GM18505 (cell line): ENCODE measurements at regions not wholly inside any gene's neighbourhood (a gene's known extent, or its start where the extent isn't known, plus 50 kb on each side); places are given as distances from the start of the nearest gene placed in this dataset.

ENCODE experiments used
- ATAC-seq: cut with Tn5 transposase; IDR thresholded peaks from one replicate; pipeline ENCODE4 v1.9.1; 2021; ENCODE audit not compliant: unreplicated experiment
- POLR2A ChIP-seq: IDR thresholded peaks from 4 replicates; pipeline ENCODE4 v1.6.1; 2011; ENCODE audit warnings: borderline replicate concordance; ENCODE audit not compliant: insufficient read depth, insufficient read length; ENCODE audit errors: extremely low read depth

GRCh38 chr14:40115583-40115982, 683.4 kb upstream of the FBXO33 start:
- no peak for ATAC-seq
- no peak for TF ChIP-seq POLR2A

DNA sequence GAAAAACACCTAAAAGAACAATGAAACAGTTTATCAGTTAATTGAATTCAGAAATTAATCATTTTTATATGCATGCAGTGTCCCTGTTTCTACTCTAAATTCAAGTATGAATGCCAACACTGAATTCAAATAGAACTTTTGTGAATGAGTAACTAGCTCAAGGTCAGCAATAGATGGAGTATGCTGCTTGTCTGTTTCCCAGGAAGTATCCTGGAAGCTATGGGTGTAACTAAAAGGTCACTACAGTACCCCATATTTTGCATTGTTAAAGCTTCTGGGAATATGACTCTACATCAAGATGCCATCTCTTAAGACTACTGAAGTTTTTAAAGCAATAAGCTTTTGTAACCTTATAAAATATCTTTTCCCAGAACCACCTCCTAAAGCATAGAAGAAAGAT, 681.4 kb upstream of the FBXO33 start:
- ATAC-seq: no peak

DNA sequence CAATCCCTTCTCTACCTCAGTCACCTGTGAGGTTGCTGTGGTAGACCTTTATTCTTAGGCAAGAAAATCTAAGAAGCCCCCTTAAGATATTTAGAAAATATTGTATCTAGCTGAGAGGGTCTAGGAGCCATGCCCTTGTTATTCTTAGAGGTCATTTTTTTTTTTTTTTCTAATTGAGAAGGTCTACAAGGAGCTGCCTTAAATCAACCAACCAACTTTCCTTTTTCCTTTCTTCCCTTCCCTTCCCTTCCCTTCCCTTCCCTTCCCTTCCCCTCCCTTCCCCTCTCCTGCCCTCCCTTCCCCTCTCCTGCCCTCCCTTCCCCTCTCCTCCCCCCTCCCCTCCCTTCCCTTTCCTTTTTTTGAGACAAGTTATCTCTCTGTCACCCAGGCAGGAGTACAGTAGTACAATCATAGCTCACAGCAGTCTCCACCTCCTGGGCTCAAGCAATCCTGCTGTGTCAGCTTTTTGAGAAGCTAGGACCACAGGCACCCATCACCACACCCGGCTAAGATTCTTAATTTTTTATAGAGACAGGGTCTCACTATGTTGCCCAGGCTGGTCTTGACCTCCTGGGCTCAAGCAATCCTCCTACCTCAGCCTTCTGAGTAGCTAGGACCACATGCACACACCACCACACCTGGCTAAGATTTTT, 668.4 kb upstream of the FBXO33 start:
- TF ChIP-seq POLR2A: no peak
- no peak for ATAC-seq

More for the DNA sequence above, 681.4 kb upstream of the FBXO33 start:
- TF ChIP-seq POLR2A: no peak

DNA sequence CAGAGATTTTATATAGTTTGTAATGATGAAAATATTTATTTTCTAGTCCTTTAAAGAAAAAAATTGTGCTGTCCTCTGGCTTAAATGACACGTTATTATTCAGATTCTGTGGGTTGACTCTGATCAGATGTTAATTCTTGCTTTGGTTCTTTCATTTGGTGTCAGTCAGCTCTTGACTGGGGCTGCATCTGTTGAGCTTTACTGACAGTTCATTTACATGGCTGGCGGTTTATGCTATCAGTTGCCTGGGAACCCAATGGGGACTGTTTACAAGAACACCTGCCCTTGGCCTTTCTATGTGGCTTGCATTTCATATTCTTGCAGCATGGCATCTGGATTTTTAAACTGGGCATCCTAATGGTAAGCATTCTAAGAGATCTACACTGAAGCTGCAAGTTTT, 667.1 kb upstream of the FBXO33 start:
- TF ChIP-seq POLR2A: no peak
- no peak for ATAC-seq

DNA sequence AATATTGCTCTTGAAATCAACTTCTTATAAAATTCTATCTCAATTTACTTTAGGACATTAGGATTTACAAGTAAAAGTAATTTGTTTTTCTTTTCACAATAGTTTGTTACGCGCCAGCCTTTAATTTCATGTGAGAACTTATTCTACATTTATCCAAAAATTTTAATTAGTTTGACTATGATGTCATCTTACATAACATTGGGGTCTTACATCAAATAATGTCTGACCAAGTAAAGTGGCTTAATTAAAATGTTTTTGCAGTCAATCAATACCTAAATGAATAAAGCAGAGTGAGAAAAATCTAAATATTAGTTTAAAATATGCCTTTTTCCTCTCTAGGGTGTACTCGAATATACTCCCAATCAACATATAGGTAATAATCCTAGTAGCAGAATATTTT, 666.2 kb upstream of the FBXO33 start:
- ATAC-seq: no peak

GRCh38 chr14:40096968-40097367, 664.7 kb upstream of the FBXO33 start:
- ATAC-seq: no peak
- no peak for TF ChIP-seq POLR2A

More for the DNA sequence above, 666.2 kb upstream of the FBXO33 start:
- no peak for TF ChIP-seq POLR2A

GRCh38 chr14:40093800-40094199, 661.6 kb upstream of the FBXO33 start:
- no peak for TF ChIP-seq POLR2A
- ATAC-seq: no peak

DNA sequence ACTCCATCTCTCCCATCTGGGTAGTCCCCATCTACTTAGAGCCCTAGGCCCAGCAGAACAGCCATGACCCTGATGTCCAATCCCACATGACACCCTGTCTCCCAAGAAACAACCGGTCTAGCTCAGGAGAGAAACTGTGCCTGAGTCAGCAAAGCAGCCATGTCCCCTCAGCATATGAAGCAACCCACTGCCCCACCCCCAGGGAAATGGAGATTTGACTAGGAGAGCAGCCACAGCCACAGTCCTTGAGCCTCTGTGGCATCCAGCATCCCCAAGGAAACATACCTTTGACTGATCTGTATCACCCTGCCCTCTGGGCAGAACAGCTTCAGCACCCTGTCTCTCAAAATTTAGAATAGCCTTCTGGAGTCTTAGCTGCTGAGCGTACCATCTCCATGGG, 641.9 kb upstream of the FBXO33 start:
- no peak for ATAC-seq
- TF ChIP-seq POLR2A: no peak

DNA sequence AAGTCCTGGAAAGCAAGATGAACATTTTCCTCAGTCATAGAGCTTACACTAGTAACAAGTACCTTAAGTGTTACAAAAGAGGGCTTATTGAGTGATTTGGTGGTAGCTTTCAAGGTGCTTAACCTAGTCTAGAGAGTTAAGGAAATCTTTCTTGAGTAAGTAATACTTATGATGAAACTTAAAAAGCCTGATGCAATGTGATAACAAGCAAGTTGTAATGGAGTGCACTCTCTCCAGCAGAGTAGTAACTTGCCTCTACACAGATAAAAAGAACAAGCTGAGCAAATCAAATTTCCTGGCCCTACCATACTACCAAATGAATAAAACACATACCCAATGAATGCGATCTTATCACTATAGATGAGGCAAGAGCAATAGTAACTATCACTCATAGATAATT, 639.9 kb upstream of the FBXO33 start:
- ATAC-seq: no peak
- TF ChIP-seq POLR2A: no peak

GRCh38 chr14:40058901-40059897, 627.0 kb upstream of the FBXO33 start:
- ATAC-seq: no peak
- TF ChIP-seq POLR2A: no peak

DNA sequence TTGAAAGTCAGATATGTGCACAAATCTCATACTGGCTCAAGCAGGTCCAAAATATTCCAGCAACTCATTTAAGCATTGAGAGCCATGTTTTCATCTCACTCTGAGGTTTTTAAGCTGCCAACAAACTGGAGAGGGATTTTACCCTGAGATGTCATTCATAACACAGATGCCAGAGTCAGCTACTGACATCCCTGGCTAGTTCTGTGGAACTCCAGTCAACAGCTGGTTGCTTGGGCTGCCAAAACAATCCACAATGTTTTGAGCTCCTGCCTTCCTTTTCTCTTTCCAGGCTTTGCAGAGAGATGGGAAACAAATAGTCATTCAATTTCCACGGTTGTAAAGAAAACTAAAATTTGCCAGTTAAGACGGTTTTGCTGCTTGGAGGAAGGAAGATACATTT, 621.2 kb upstream of the FBXO33 start:
- no peak for ATAC-seq
- no peak for TF ChIP-seq POLR2A

GRCh38 chr14:40028991-40029390, 596.8 kb upstream of the FBXO33 start:
- no peak for TF ChIP-seq POLR2A
- ATAC-seq: no peak

GRCh38 chr14:40025101-40025500, 592.9 kb upstream of the FBXO33 start:
- no peak for ATAC-seq
- TF ChIP-seq POLR2A: no peak

- no peak for TF ChIP-seq POLR2A
Observed at GRCh38 chr14:40010961-40011360, 578.7 kb upstream of the FBXO33 start.

More at GRCh38 chr14:40010961-40011360, 578.7 kb upstream of the FBXO33 start:
- no peak for ATAC-seq
